SK-N-SH (cell line): ENCODE measurements at regions not wholly inside any gene's neighbourhood (a gene's known extent, or its start where the extent isn't known, plus 50 kb on each side); places are given as distances from the start of the nearest gene placed in this dataset.

Source experiments
- CTCF ChIA-PET: fragments of 300-600, 350-600 bp; formaldehyde crosslinking; extraction: SDS; loops from one replicate; lab custom pipeline; 2021; lab: Yijun Ruan, JAX
- POLR2A ChIA-PET: fragments of 350-600 bp; sonication (Branson Sonifier 250); formaldehyde crosslinking; extraction: SDS; loops from one replicate; lab custom pipeline; 2020; ENCODE audit warnings: antibody characterized with exemption, inconsistent platforms; lab: Yijun Ruan, JAX
- DNase-seq: peaks from one replicate; pipeline ENCODE4 v3.0.0; 2012
- H2AFZ ChIP-seq: fragments of 200-600 bp; sonication (generic); 2 replicates; pipeline ENCODE4 v1.8.1; 2016; ENCODE audit warnings: antibody characterized with exemption, mild to moderate bottlenecking, low read depth
- H3F3A ChIP-seq: fragments of 200-600 bp; sonication (generic); replicated peaks from 2 replicates; pipeline ENCODE3; 2016; ENCODE audit warnings: antibody characterized with exemption, mild to moderate bottlenecking; ENCODE audit not compliant: insufficient read depth
- H3K27ac ChIP-seq, 2 experiments: fragments of 200-500 bp in 1 of 2; fragments of 200-600 bp in 1 of 2; sonication (Bioruptor generic) in 1 of 2; sonication (generic), shearing (Covaris generic) in 1 of 2; 2 replicates each; pipeline versions ENCODE4 v1.5.1 to v1.6.1; 2014 to 2016; ENCODE audit warnings: low read depth in 2 of 2, inconsistent platforms in 1 of 2, low read length in 1 of 2, mild to moderate bottlenecking in 1 of 2, mixed read lengths in 1 of 2
- H3K27me3 ChIP-seq: fragments of 200-600 bp; sonication (generic), shearing (Covaris generic); 2 replicates; pipeline ENCODE4 v1.6.1; 2016; ENCODE audit warnings: mixed run types; ENCODE audit not compliant: insufficient read depth
- H3K36me3 ChIP-seq, 2 experiments: fragments of 200-500 bp in 1 of 2; fragments of 200-600 bp in 1 of 2; sonication (Bioruptor generic) in 1 of 2; sonication (generic) in 1 of 2; replicated peaks in 1 of 2; 2 replicates each; pipeline versions ENCODE3 to v1.5.1; 2014 to 2016; ENCODE audit warnings: low read length in 1 of 2, mild to moderate bottlenecking in 1 of 2; ENCODE audit not compliant: insufficient read depth in 2 of 2, control insufficient read depth in 1 of 2
- H3K4me1 ChIP-seq, 2 experiments: fragments of 200-500 bp in 1 of 2; fragments of 200-600 bp in 1 of 2; sonication (Bioruptor generic) in 1 of 2; sonication (generic), shearing (Covaris generic) in 1 of 2; 2 replicates each; pipeline versions ENCODE4 v1.5.1 to v1.6.1; 2014 to 2016; ENCODE audit warnings: low read depth in 1 of 2, low read length in 1 of 2, mixed run types in 1 of 2; ENCODE audit not compliant: insufficient read depth in 2 of 2, control insufficient read depth in 1 of 2
- H3K4me2 ChIP-seq: fragments of 200-600 bp; sonication (generic), shearing (Covaris generic); 2 replicates; pipeline ENCODE4 v1.6.1; 2017; ENCODE audit warnings: mixed run types
- H3K4me3 ChIP-seq, 2 experiments: fragments of 200-500 bp in 1 of 2; fragments of 200-600 bp in 1 of 2; sonication (Bioruptor generic) in 1 of 2; sonication (generic), shearing (Covaris generic) in 1 of 2; 2 replicates each; pipeline versions ENCODE4 v1.5.1 to v1.8.1; 2014 to 2016; ENCODE audit warnings: low read depth in 2 of 2, inconsistent platforms in 1 of 2, low read length in 1 of 2, mild to moderate bottlenecking in 1 of 2, mixed read lengths in 1 of 2, moderate library complexity in 1 of 2
- H3K79me2 ChIP-seq: fragments of 200-600 bp; sonication (generic); 2 replicates; pipeline ENCODE4 v1.8.1; 2017; ENCODE audit warnings: mild to moderate bottlenecking; ENCODE audit not compliant: insufficient read depth
- H3K9ac ChIP-seq: fragments of 200-600 bp; sonication (generic); 2 replicates; pipeline ENCODE4 v1.6.1; 2017; ENCODE audit warnings: mixed run types
- H3K9me2 ChIP-seq: fragments of 200-600 bp; sonication (generic); 2 replicates; pipeline ENCODE4 v1.6.1; 2017; ENCODE audit warnings: mixed run types
- H3K9me3 ChIP-seq: fragments of 200-600 bp; sonication (generic); 2 replicates; pipeline ENCODE4 v1.6.1; 2017; ENCODE audit warnings: mixed run types, mild to moderate bottlenecking, moderate library complexity
- H4K20me1 ChIP-seq: fragments of 200-600 bp; sonication (generic); 2 replicates; pipeline ENCODE4 v1.6.1; 2017; ENCODE audit warnings: mild to moderate bottlenecking, mixed run types; ENCODE audit not compliant: insufficient read depth
- EZH2phosphoT487 ChIP-seq: fragments of 200-600 bp; sonication (generic); IDR thresholded peaks from 2 replicates; pipeline ENCODE4 v1.6.1; 2017; ENCODE audit warnings: low read depth, mixed run types, mild to moderate bottlenecking, antibody characterized with exemption, moderate library complexity, borderline replicate concordance
- FOXJ3 ChIP-seq: sonication (generic); formaldehyde crosslinking; IDR thresholded peaks from 2 replicates; pipeline ENCODE4 v1.5.1; 2020; ENCODE audit warnings: mild to moderate bottlenecking, missing genetic modification reagents
- GABPA ChIP-seq: IDR thresholded peaks from 2 replicates; pipeline ENCODE4 v1.4.0; 2012; ENCODE audit warnings: low read depth, mild to moderate bottlenecking
- GATA2 ChIP-seq: sonication (generic); formaldehyde crosslinking; IDR thresholded peaks from 2 replicates; pipeline ENCODE4 v1.5.0; 2020; ENCODE audit warnings: mild to moderate bottlenecking, missing genetic modification reagents
- NFIC ChIP-seq: IDR thresholded peaks from 2 replicates; pipeline ENCODE4 v1.4.0; 2012; ENCODE audit warnings: borderline replicate concordance
- NRF1 ChIP-seq: IDR thresholded peaks from 2 replicates; pipeline ENCODE4 v1.6.1; 2012; ENCODE audit warnings: low read depth, mild to moderate bottlenecking, low read length
- PBX3 ChIP-seq: IDR thresholded peaks from 2 replicates; pipeline ENCODE4; 2012
- RAD21 ChIP-seq: IDR thresholded peaks from 2 replicates; pipeline ENCODE4 v1.6.1; 2012; ENCODE audit warnings: mild to moderate bottlenecking, low read length
- RCOR1 ChIP-seq: fragments of 150-350 bp; IDR thresholded peaks from 2 replicates; pipeline ENCODE4 v1.6.1; 2017; ENCODE audit warnings: antibody characterized with exemption, low read length
- RFX5 ChIP-seq: IDR thresholded peaks from 2 replicates; pipeline ENCODE4 v1.6.1; 2012; ENCODE audit warnings: mild to moderate bottlenecking, improper control_type of control experiment, low read length
- SIN3A ChIP-seq: IDR thresholded peaks from 2 replicates; pipeline ENCODE4 v1.6.1; 2012; ENCODE audit warnings: low read depth, mild to moderate bottlenecking, low read length, moderate library complexity, borderline replicate concordance
- TAF1 ChIP-seq: IDR thresholded peaks from 2 replicates; pipeline ENCODE4 v1.6.1; 2012; ENCODE audit warnings: low read depth, mild to moderate bottlenecking, low read length, moderate library complexity, borderline replicate concordance
- TCF12 ChIP-seq: IDR thresholded peaks from 2 replicates; pipeline ENCODE4 v1.4.0; 2012
- TEAD4 ChIP-seq: IDR thresholded peaks from 2 replicates; pipeline ENCODE4 v1.4.0; 2012; ENCODE audit warnings: mild to moderate bottlenecking, borderline replicate concordance; ENCODE audit not compliant: insufficient read depth
- YY1 ChIP-seq: IDR thresholded peaks from 2 replicates; pipeline ENCODE4 v1.4.0; 2012; ENCODE audit warnings: low read depth, mild to moderate bottlenecking
- WGBS: methylation state at CpG from one replicate; pipeline ENCODE4 v1.1.6; 2017; ENCODE audit warnings: low lambda C conversion rate; 5-methylcytosine and 5-hydroxymethylcytosine counted together
- TF ChIP-seq, protein P1 (sequence below): fragments of 150-350 bp; IDR thresholded peaks from 2 replicates; pipeline ENCODE4 v1.6.1; 2016; ENCODE audit warnings: mild to moderate bottlenecking, low read depth, low read length
- TF ChIP-seq, protein P2 (sequence below): IDR thresholded peaks from 2 replicates; pipeline ENCODE4 v1.4.0; 2012; ENCODE audit warnings: low read depth, borderline replicate concordance

DNA sequence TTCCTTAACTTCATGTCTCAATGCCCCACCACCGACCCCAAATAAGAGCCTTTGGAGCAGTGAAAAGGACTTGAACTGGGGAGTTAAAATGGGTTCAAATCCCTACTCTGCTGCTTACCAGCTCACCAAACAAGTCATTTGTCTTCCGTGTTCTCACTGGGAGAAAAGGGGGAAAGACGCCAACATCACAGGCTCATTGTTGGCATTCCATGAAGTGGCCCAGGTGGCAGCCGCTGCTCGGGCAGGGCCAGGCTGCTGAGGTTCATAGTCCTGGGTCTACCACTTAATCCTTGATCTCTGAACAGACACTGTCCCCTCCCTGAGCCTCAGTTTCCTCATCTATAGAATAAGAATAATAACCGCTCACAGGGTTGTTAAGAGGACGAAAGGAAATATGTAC is 103.0 kb downstream of the APOB start:
- H3K27ac ChIP-seq, result no peak overlapping the region
- no peaks in the 10 kb centered on the region for H3K9me2 ChIP-seq
- no peak overlapping the region for H3K4me2 ChIP-seq
- H2AFZ ChIP-seq, result no peak overlapping the region
- DNase-seq, result no peak
- H3K9ac ChIP-seq, result no peak overlapping the region
- 58% methylated on average over 7 of the region's 7 CpGs for WGBS
- no peaks in the 10 kb centered on the region for H3K9me3 ChIP-seq
- H3K4me3 ChIP-seq, result no peak overlapping the region
- H3K4me1 ChIP-seq, result no peaks in the 10 kb centered on the region
- no peaks in the 10 kb centered on the region for H3K79me2 ChIP-seq
- no peaks in the 10 kb centered on the region for H3F3A ChIP-seq
- no peaks in the 10 kb centered on the region for H4K20me1 ChIP-seq
- ChIA-PET POLR2A (no interaction called here), CTCF (interaction anchor here (0.7 to 1.3 kb wide), 3 partner anchors 275 to 290 kb away, joined by 3 read pairs; no protein-coding TSS in a partner anchor)
- H3K27me3 ChIP-seq, result peaks cover 14% of the 10 kb centered on the region; the same call in 1 of the 2 replicates
- no peaks in the 10 kb centered on the region for H3K36me3 ChIP-seq
- no peak for TF ChIP-seq GABPA
- TF ChIP-seq SIN3A, result no peak
- no peak for TF ChIP-seq TAF1
- TF ChIP-seq TEAD4, result no peak
- TF ChIP-seq, protein P1, sequence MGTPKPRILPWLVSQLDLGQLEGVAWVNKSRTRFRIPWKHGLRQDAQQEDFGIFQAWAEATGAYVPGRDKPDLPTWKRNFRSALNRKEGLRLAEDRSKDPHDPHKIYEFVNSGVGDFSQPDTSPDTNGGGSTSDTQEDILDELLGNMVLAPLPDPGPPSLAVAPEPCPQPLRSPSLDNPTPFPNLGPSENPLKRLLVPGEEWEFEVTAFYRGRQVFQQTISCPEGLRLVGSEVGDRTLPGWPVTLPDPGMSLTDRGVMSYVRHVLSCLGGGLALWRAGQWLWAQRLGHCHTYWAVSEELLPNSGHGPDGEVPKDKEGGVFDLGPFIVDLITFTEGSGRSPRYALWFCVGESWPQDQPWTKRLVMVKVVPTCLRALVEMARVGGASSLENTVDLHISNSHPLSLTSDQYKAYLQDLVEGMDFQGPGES, result no peak

GRCh38 chr2:20939931-20940795 is 103.7 kb downstream of the APOB start:
- H3F3A ChIP-seq, result no peaks in the 10 kb centered on the region
- H3K4me3 ChIP-seq, result no peak overlapping the region
- no peaks in the 10 kb centered on the region for H4K20me1 ChIP-seq
- H3K27me3 ChIP-seq, result peaks cover 10% of the 10 kb centered on the region; the same call in 1 of the 2 replicates
- ChIA-PET CTCF (interaction anchor here (0.7 to 1.3 kb wide), 5 partner anchors 16 to 289 kb away, joined by 3 read pairs; no protein-coding TSS in a partner anchor), POLR2A (no interaction called here)
- peaks cover under 1 to 1% of the 10 kb centered on the region in 2 experiments; a peak in 1 of 4 replicates for H3K4me1 ChIP-seq
- WGBS, result 30% methylated on average over 13 of the region's 13 CpGs
- no peak for TF ChIP-seq EZH2phosphoT487
- TF ChIP-seq GATA2, result no peak
- TF ChIP-seq FOXJ3, result no peak
- no peak for TF ChIP-seq TCF12
- no peak for TF ChIP-seq NFIC
- TF ChIP-seq, protein P1, result no peak
- no peak for TF ChIP-seq RFX5
- TF ChIP-seq NRF1, result no peak
- no peak for TF ChIP-seq RCOR1
- TF ChIP-seq TAF1, result no peak
- TF ChIP-seq YY1, result no peak
- TF ChIP-seq, protein P2, sequence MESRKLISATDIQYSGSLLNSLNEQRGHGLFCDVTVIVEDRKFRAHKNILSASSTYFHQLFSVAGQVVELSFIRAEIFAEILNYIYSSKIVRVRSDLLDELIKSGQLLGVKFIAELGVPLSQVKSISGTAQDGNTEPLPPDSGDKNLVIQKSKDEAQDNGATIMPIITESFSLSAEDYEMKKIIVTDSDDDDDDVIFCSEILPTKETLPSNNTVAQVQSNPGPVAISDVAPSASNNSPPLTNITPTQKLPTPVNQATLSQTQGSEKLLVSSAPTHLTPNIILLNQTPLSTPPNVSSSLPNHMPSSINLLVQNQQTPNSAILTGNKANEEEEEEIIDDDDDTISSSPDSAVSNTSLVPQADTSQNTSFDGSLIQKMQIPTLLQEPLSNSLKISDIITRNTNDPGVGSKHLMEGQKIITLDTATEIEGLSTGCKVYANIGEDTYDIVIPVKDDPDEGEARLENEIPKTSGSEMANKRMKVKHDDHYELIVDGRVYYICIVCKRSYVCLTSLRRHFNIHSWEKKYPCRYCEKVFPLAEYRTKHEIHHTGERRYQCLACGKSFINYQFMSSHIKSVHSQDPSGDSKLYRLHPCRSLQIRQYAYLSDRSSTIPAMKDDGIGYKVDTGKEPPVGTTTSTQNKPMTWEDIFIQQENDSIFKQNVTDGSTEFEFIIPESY, result no peak
- TF ChIP-seq RAD21, result no peak
- TF ChIP-seq PBX3, result no peak
- H3K4me2 ChIP-seq, result no peak overlapping the region
- no peaks in the 10 kb centered on the region for H3K9me2 ChIP-seq
- H3K27ac ChIP-seq, result no peak overlapping the region
- no peak for DNase-seq
- H3K36me3 ChIP-seq, result no peaks in the 10 kb centered on the region
- H3K9ac ChIP-seq, result no peak overlapping the region
- no peak overlapping the region for H2AFZ ChIP-seq
- H3K9me3 ChIP-seq, result no peaks in the 10 kb centered on the region
- H3K79me2 ChIP-seq, result no peaks in the 10 kb centered on the region
